PFSK-1 (cell line): ENCODE measurements at regions not wholly inside any gene's neighbourhood (a gene's known extent, or its start where the extent isn't known, plus 50 kb on each side); places are given as distances from the start of the nearest gene placed in this dataset.

Experiments
- FOXP2 ChIP-seq: optimal IDR thresholded peaks from 2 replicates; pipeline ENCODE3; 2011; ENCODE audit warnings: borderline replicate concordance, control low read depth, inconsistent platforms; ENCODE audit not compliant: insufficient read depth; ENCODE audit errors: extremely low read length, extremely low read depth
- POLR2AphosphoS5 ChIP-seq: IDR thresholded peaks from 2 replicates; pipeline ENCODE4 v1.6.1; 2012; ENCODE audit warnings: low read depth, mild to moderate bottlenecking, control low read depth, low read length, moderate library complexity
- REST ChIP-seq, 2 experiments: IDR thresholded peaks; 2 replicates each; pipeline versions ENCODE4 v1.6.1 to v1.8.0; 2011 to 2012; ENCODE audit warnings: low read depth in 2 of 2, low read length in 2 of 2, control low read depth in 1 of 2, inconsistent platforms in 1 of 2, mild to moderate bottlenecking in 1 of 2, moderate library complexity in 1 of 2; ENCODE audit not compliant: insufficient read depth in 1 of 2
- SIN3A ChIP-seq: IDR thresholded peaks from 2 replicates; pipeline ENCODE4 v1.6.1; 2012; ENCODE audit warnings: mild to moderate bottlenecking, low read length, moderate library complexity, borderline replicate concordance; ENCODE audit not compliant: insufficient read depth
- TAF1 ChIP-seq: IDR thresholded peaks from 2 replicates; pipeline ENCODE4 v1.6.1; 2012; ENCODE audit warnings: low read length, control low read depth, borderline replicate concordance; ENCODE audit not compliant: insufficient read depth

- no peak for TF ChIP-seq FOXP2
- TF ChIP-seq POLR2AphosphoS5: no peak
- no peak for TF ChIP-seq SIN3A
- no peak for TF ChIP-seq REST (IDR thresholded peaks at IDR 0.05; ENCODE audit: insufficient read depth in 1 of 2, low read depth in 2 of 2, low read length in 2 of 2)
- no peak for TF ChIP-seq TAF1
Observed at GRCh38 chr11:134576286-134576685, 164.2 kb upstream of the B3GAT1 start.

- TF ChIP-seq TAF1 (no peak), FOXP2 (no peak), SIN3A (no peak), POLR2AphosphoS5 (no peak), REST (IDR thresholded peaks at IDR 0.05; ENCODE audit: insufficient read depth in 1 of 2, low read depth in 2 of 2, low read length in 2 of 2) (no peak)
Observed at GRCh38 chr11:134575504-134576230, 163.6 kb upstream of the B3GAT1 start.

- TF ChIP-seq FOXP2 (no peak), SIN3A (no peak), POLR2AphosphoS5 (no peak), REST (IDR thresholded peaks at IDR 0.05; ENCODE audit: insufficient read depth in 1 of 2, low read depth in 2 of 2, low read length in 2 of 2) (no peak), TAF1 (no peak)
Observed at GRCh38 chr11:134574947-134575346, 162.9 kb upstream of the B3GAT1 start.

- no peak for TF ChIP-seq TAF1
- TF ChIP-seq REST (IDR thresholded peaks at IDR 0.05; ENCODE audit: insufficient read depth in 1 of 2, low read depth in 2 of 2, low read length in 2 of 2): no peak
- TF ChIP-seq SIN3A: no peak
- TF ChIP-seq POLR2AphosphoS5: no peak
- TF ChIP-seq FOXP2: no peak
Observed at GRCh38 chr11:134574425-134574824, 162.4 kb upstream of the B3GAT1 start.
